Posterior vena cava (tissue), 2 donors: ENCODE measurements at regions not wholly inside any gene's neighbourhood (a gene's known extent, or its start where the extent isn't known, plus 50 kb on each side); places are given as distances from the start of the nearest gene placed in this dataset.
"Not testable (repeated sequence)": the region's sequence is repeated elsewhere in the genome, so short reads cannot be mapped to it uniquely, and the experiment has no call there.

Experiments
- DNase-seq: peaks from one replicate; pipeline ENCODE4 v3.0.0-alpha.2; 2020; ENCODE audit warnings: low spot score
- intact Hi-C, 2 donors: fragments of 100-400 bp; cut with DNase I; formaldehyde crosslinking; loops; one replicate each; pipeline versions ENCODE4 v1.14.1 to v1.14.2; 2022 to 2023
- donor health status: DM: yes; HTN: yes; CAD: no.
- donor health status: DM: yes; HTN: yes; CAD: no.

- intact Hi-C loops, result no loop called here
- no peak for DNase-seq
These were observed 92.3 kb upstream of the P2RY1 start for GRCh38 chr3:152742368-152743347.

- intact Hi-C loops, result no loop called here
- DNase-seq, result no peak
These were observed 89.3 kb upstream of the P2RY1 start for GRCh38 chr3:152745646-152746045.

GRCh38 chr3:152754303-152754702, 80.6 kb upstream of the P2RY1 start:
- DNase-seq, result no peak
- intact Hi-C loops, result no loop called here

- intact Hi-C loops, result no loop called here
- no peak for DNase-seq
These were observed 78.1 kb upstream of the P2RY1 start for GRCh38 chr3:152756807-152757206.

- intact Hi-C loops, result no loop called here
- no peak for DNase-seq
These were observed 74.8 kb upstream of the P2RY1 start for GRCh38 chr3:152760024-152760563.

- intact Hi-C loops, result no loop called here
- DNase-seq, result no peak
These were observed 74.3 kb upstream of the P2RY1 start for GRCh38 chr3:152760591-152760990.

GRCh38 chr3:152768478-152768877, 66.5 kb upstream of the P2RY1 start:
- intact Hi-C loops, result no loop called here
- no peak for DNase-seq

- intact Hi-C loops, result no loop called here
- no peak for DNase-seq
These were observed 65.4 kb upstream of the P2RY1 start for GRCh38 chr3:152769523-152769922.

GRCh38 chr3:152770296-152770695, 64.6 kb upstream of the P2RY1 start:
- intact Hi-C loops, result no loop called here
- no peak for DNase-seq

GRCh38 chr3:152771120-152771519, 63.8 kb upstream of the P2RY1 start:
- intact Hi-C loops, result no loop called here
- DNase-seq, result no peak

- DNase-seq, result no peak
- intact Hi-C loops, result no loop called here
These were observed 62.2 kb upstream of the P2RY1 start for GRCh38 chr3:152772674-152773225.

GRCh38 chr3:152773633-152774032, 61.3 kb upstream of the P2RY1 start:
- DNase-seq, result no peak
- intact Hi-C loops, result no loop called here

GRCh38 chr3:152774230-152774629, 60.7 kb upstream of the P2RY1 start:
- DNase-seq, intact Hi-C loops: not testable (repeated sequence)

GRCh38 chr3:152778022-152778421, 56.9 kb upstream of the P2RY1 start:
- DNase-seq, result no peak
- intact Hi-C loops, result no loop called here

- DNase-seq, result no peak
- intact Hi-C loops, result no loop called here
These were observed 55.3 kb upstream of the P2RY1 start for GRCh38 chr3:152779653-152780052.

- intact Hi-C loops, result no loop called here
- DNase-seq, result no peak
These were observed 54.4 kb upstream of the P2RY1 start for GRCh38 chr3:152780553-152780952.

GRCh38 chr3:152785051-152785450, 49.9 kb upstream of the P2RY1 start:
- intact Hi-C loops, result no loop called here

More at GRCh38 chr3:152785051-152785450, 49.9 kb upstream of the P2RY1 start:
- no peak for DNase-seq
